ENCODE measurements at regions not wholly inside any gene's neighbourhood (a gene's known extent, or its start where the extent isn't known, plus 50 kb on each side); places are given as distances from the start of the nearest gene placed in this dataset.

DNA sequence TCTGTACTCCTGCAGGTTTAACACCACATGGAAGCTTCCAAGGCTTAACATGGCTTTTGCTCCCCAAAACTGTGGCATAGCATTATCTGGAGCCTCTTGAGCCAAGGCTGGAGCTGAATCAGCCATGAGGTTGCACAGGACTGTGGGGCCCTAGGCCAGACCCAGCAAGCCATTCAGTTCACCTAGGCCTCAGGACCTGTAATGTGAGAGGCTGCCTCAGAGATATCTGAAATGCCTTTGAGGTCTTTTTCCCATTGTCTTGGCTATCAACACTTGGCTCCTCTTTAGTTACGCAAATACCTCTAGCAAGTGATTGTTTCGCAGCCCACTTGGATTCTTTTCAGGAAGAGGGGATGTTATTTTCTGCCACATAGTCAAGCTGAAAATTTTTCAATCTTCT is 72.0 kb downstream of the VPREB1 start:
- TF ChIP-seq, protein P1, sequence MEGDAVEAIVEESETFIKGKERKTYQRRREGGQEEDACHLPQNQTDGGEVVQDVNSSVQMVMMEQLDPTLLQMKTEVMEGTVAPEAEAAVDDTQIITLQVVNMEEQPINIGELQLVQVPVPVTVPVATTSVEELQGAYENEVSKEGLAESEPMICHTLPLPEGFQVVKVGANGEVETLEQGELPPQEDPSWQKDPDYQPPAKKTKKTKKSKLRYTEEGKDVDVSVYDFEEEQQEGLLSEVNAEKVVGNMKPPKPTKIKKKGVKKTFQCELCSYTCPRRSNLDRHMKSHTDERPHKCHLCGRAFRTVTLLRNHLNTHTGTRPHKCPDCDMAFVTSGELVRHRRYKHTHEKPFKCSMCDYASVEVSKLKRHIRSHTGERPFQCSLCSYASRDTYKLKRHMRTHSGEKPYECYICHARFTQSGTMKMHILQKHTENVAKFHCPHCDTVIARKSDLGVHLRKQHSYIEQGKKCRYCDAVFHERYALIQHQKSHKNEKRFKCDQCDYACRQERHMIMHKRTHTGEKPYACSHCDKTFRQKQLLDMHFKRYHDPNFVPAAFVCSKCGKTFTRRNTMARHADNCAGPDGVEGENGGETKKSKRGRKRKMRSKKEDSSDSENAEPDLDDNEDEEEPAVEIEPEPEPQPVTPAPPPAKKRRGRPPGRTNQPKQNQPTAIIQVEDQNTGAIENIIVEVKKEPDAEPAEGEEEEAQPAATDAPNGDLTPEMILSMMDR (IDR thresholded peaks at IDR 0.05 in 4 of 5, conservative IDR thresholded peaks at IDR 0.05 in 1 of 5): no peak
- TF ChIP-seq POLR2A (IDR thresholded peaks at IDR 0.05): no peak

Data from gastrocnemius medialis (tissue), 4 donors.